Epithelial cell of esophagus (primary cell): ENCODE measurements at regions not wholly inside any gene's neighbourhood (a gene's known extent, or its start where the extent isn't known, plus 50 kb on each side); places are given as distances from the start of the nearest gene placed in this dataset.
"Not testable (repeated sequence)": the region's sequence is repeated elsewhere in the genome, so short reads cannot be mapped to it uniquely, and the experiment has no call there.

Experiments used
- DNase-seq: peaks from one replicate; pipeline ENCODE4 v3.0.0; 2010; ENCODE audit warnings: low read depth
- H3K4me3 ChIP-seq: 2 replicates; pipeline ENCODE4 v1.5.1; 2011; ENCODE audit warnings: mild to moderate bottlenecking, low read length, control low read depth

DNA sequence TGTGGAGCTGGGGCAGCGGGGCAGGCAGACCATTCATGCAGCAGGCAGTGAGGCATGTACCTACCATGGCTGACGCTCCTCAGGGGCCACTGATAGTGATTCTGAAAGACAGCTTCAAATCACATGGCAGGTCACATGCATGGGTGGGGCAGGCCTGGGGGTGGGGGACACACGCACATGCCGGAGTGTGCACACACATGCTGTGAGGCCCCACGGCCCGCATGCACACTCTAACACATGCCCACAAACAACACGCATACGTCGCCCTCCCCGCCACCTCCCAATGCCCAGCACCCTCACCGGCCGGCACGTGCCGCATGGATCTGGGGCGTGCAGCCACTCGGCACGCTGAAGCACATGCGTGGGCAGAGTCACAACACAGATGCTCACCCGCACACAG lies 65.5 kb upstream of the GOLGA6L4 start:
- not testable (repeated sequence) for H3K4me3 ChIP-seq, DNase-seq

GRCh38 chr15:84173231-84173610 lies 62.4 kb upstream of the GOLGA6L4 start:
- not testable (repeated sequence) for DNase-seq, H3K4me3 ChIP-seq
